ENCODE measurements at regions not wholly inside any gene's neighbourhood (a gene's known extent, or its start where the extent isn't known, plus 50 kb on each side); places are given as distances from the start of the nearest gene placed in this dataset.

DNA sequence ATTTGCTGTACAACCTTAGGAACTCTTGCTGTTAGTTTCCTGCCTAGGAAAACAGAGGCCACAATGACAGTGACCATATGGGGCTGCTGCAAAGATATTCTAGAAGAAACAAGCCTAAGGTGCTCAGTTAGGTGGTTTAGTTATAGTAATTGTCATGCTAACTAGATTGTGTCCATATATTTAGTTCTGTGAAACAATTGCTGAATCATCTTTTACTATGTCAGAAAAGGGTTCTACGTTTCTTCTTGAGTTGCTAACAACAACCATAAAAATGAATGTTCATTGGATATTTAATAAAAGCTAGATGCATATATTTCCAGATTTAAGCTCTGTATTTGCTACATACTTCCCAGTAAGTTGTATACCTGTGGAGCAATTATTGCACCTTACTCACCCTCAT, 597.2 kb upstream of the KLHL29 start:
- no peak for TF ChIP-seq TARDBP (IDR thresholded peaks at IDR 0.05)
- TF ChIP-seq FOXK2 (IDR thresholded peaks at IDR 0.05) = no peak
- TF ChIP-seq FOXM1 (IDR thresholded peaks at IDR 0.05; ENCODE audit: borderline replicate concordance) = no peak
- no peak for TF ChIP-seq ZNF384 (IDR thresholded peaks at IDR 0.05)
- TF ChIP-seq L3MBTL2 (conservative IDR thresholded peaks at IDR 0.05) = no peak
- TF ChIP-seq, protein P1, sequence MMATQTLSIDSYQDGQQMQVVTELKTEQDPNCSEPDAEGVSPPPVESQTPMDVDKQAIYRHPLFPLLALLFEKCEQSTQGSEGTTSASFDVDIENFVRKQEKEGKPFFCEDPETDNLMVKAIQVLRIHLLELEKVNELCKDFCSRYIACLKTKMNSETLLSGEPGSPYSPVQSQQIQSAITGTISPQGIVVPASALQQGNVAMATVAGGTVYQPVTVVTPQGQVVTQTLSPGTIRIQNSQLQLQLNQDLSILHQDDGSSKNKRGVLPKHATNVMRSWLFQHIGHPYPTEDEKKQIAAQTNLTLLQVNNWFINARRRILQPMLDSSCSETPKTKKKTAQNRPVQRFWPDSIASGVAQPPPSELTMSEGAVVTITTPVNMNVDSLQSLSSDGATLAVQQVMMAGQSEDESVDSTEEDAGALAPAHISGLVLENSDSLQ (IDR thresholded peaks at IDR 0.05) = no peak
- TF ChIP-seq BHLHE40 (IDR thresholded peaks at IDR 0.05; ENCODE audit: borderline replicate concordance) = no peak
- no peak for TF ChIP-seq SUZ12 (IDR thresholded peaks at IDR 0.05)
- TF ChIP-seq LEF1 (IDR thresholded peaks at IDR 0.05; ENCODE audit: borderline replicate concordance) = no peak
- no peak for TF ChIP-seq ELF4 (IDR thresholded peaks at IDR 0.05)
- TF ChIP-seq ARNT (IDR thresholded peaks at IDR 0.05) = no peak
- no peak for TF ChIP-seq SP1 (IDR thresholded peaks at IDR 0.05)
- no peak for TF ChIP-seq HDGF (IDR thresholded peaks at IDR 0.05; ENCODE audit: borderline replicate concordance)
